ENCODE measurements at regions not wholly inside any gene's neighbourhood (a gene's known extent, or its start where the extent isn't known, plus 50 kb on each side); places are given as distances from the start of the nearest gene placed in this dataset.

- TF ChIP-seq CHD7 (IDR thresholded peaks at IDR 0.05; ENCODE audit: insufficient replicate concordance, low read length) (no peak), POLR2AphosphoS5 (IDR thresholded peaks at IDR 0.05; ENCODE audit: low read depth, low read length) (no peak)
Measured at GRCh38 chr9:106324591-106325280, 538.2 kb upstream of the ZNF462 start (continued).

Data from H1 (cell line).